HEK293 (cell line): ENCODE measurements at regions not wholly inside any gene's neighbourhood (a gene's known extent, or its start where the extent isn't known, plus 50 kb on each side); places are given as distances from the start of the nearest gene placed in this dataset.

Source experiments
- CTCF ChIA-PET: fragments of 350-600 bp; formaldehyde crosslinking; extraction: SDS; loops from one replicate; lab custom pipeline; 2021; ENCODE audit warnings: antibody characterized with exemption; lab: Yijun Ruan, JAX
- POLR2A ChIA-PET: fragments of 300-600 bp; formaldehyde crosslinking; extraction: SDS; loops from one replicate; lab custom pipeline; 2020; ENCODE audit warnings: antibody characterized with exemption, inconsistent platforms; lab: Yijun Ruan, JAX
- H3K27ac ChIP-seq: fragments of 200-500 bp; sonication (Bioruptor generic); 2 replicates; pipeline ENCODE4 v1.5.1; 2014; ENCODE audit warnings: low read depth, low read length, control low read depth, inconsistent platforms; ENCODE audit errors: extremely low read depth
- H3K36me3 ChIP-seq, 2 experiments: fragments of 200-500 bp in 1 of 2; sonication (Bioruptor generic) in 1 of 2; 1 replicate in 1 of 2; 2 replicates in 1 of 2; pipeline ENCODE4 v1.5.1; 2014 to 2017; ENCODE audit warnings: inconsistent platforms in 2 of 2, low read length in 2 of 2; ENCODE audit not compliant: control insufficient read depth in 2 of 2, insufficient read depth in 1 of 2
- H3K4me1 ChIP-seq: fragments of 200-500 bp; sonication (Bioruptor generic); 2 replicates; pipeline ENCODE4 v1.5.1; 2014; ENCODE audit warnings: mild to moderate bottlenecking, low read length, inconsistent platforms; ENCODE audit not compliant: control insufficient read depth, insufficient read depth
- H3K4me3 ChIP-seq: 2 replicates; pipeline ENCODE4 v1.5.1; 2011; ENCODE audit warnings: low read depth, mild to moderate bottlenecking, control low read depth, low read length, moderate library complexity
- H3K9me3 ChIP-seq: fragments of 200-500 bp; sonication (Bioruptor generic); 2 replicates; pipeline ENCODE4 v1.5.1; 2014; ENCODE audit warnings: low read depth, low read length, inconsistent platforms; ENCODE audit not compliant: control insufficient read depth, insufficient read depth
- KLF1 ChIP-seq: fragments of 450-650 bp; formaldehyde crosslinking; IDR thresholded peaks from 2 replicates; pipeline ENCODE4 v1.5.1; 2016; ENCODE audit warnings: missing biosample characterization, missing genetic modification characterization
- YY1 ChIP-seq: fragments of 450-650 bp; formaldehyde crosslinking; IDR thresholded peaks from 2 replicates; pipeline ENCODE4 v1.5.1; 2018; ENCODE audit warnings: missing biosample characterization, missing genetic modification characterization
- ZBTB8A ChIP-seq: fragments of 450-650 bp; formaldehyde crosslinking; IDR thresholded peaks from 2 replicates; pipeline ENCODE4 v1.5.1; 2016; ENCODE audit warnings: missing biosample characterization, missing genetic modification characterization
- ZNF214 ChIP-seq: fragments of 450-650 bp; formaldehyde crosslinking; IDR thresholded peaks from 2 replicates; pipeline ENCODE4 v1.5.1; 2017; ENCODE audit warnings: missing biosample characterization, mild to moderate bottlenecking, missing genetic modification characterization, borderline replicate concordance
- ZNF48 ChIP-seq: fragments of 450-650 bp; formaldehyde crosslinking; IDR thresholded peaks from 2 replicates; pipeline ENCODE4 v1.5.1; 2016; ENCODE audit warnings: missing biosample characterization, missing genetic modification characterization
- ZNF544 ChIP-seq: fragments of 450-650 bp; formaldehyde crosslinking; IDR thresholded peaks from 2 replicates; pipeline ENCODE4 v1.5.0; 2017; ENCODE audit warnings: missing biosample characterization, missing genetic modification characterization
- ZNF776 ChIP-seq: fragments of 450-650 bp; formaldehyde crosslinking; IDR thresholded peaks from 2 replicates; pipeline ENCODE4 v1.5.0; 2017; ENCODE audit warnings: missing biosample characterization, missing genetic modification characterization, borderline replicate concordance
- ZNF791 ChIP-seq: fragments of 450-650 bp; formaldehyde crosslinking; IDR thresholded peaks from 2 replicates; pipeline ENCODE4 v1.5.1; 2016; ENCODE audit warnings: missing biosample characterization, missing genetic modification characterization
- ZNF792 ChIP-seq: fragments of 450-650 bp; formaldehyde crosslinking; IDR thresholded peaks from 2 replicates; pipeline ENCODE4 v1.5.1; 2016; ENCODE audit warnings: missing biosample characterization, missing genetic modification characterization
- TF ChIP-seq, protein P1 (sequence below): fragments of 450-650 bp; formaldehyde crosslinking; IDR thresholded peaks from 2 replicates; pipeline ENCODE4 v1.5.1; 2016; ENCODE audit warnings: missing biosample characterization, missing genetic modification characterization
- TF ChIP-seq, protein P2 (sequence below): fragments of 450-650 bp; formaldehyde crosslinking; IDR thresholded peaks from 2 replicates; pipeline ENCODE4 v1.5.1; 2016; ENCODE audit warnings: missing biosample characterization, missing genetic modification characterization
- TF ChIP-seq, protein P3 (sequence below): fragments of 450-650 bp; formaldehyde crosslinking; IDR thresholded peaks from 2 replicates; pipeline ENCODE4 v1.5.1; 2016; ENCODE audit warnings: missing biosample characterization, missing genetic modification characterization
- TF ChIP-seq, protein P4 (sequence below): fragments of 450-650 bp; formaldehyde crosslinking; IDR thresholded peaks from 2 replicates; pipeline ENCODE4 v1.5.1; 2016; ENCODE audit warnings: missing biosample characterization, missing genetic modification characterization
- TF ChIP-seq, protein P5 (sequence below): fragments of 450-650 bp; formaldehyde crosslinking; IDR thresholded peaks from 2 replicates; pipeline ENCODE4 v1.5.1; 2016; ENCODE audit warnings: missing biosample characterization, missing genetic modification characterization

DNA sequence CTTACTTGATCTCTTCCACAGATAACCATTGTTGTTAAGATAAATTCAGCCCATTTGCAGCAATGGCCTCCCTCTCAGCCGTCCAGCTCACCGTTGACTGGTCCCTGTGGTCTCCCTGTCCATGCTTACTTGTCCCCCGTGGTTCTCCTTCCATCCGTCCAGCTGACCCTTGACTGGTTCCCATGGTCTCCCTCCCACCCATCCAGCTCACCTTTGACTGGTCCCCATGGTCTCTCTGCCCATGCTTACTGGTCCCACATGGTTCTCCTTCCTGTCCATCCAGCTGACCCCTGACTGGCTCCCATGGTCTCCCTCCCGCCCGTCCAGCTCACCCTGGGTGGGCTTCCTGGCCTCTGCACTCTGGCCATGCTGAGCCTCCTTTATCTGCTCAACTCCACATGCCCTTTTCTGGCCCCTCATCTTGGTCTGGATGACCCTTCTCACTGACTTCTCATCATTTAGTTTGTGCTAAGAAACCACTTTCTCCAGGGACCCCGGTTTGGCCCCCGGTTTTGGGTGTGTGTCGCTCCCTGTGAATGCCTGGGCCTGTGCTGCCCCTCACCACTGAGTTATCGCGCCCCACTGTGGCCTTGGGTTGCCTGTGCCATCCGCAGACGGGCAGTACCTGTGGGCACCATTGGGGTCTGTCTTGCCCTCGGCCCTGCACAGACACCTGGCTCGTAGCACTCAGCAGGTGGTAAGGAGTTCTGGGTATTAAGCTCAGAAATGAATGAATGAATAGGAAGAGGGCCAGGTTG is 146.4 kb downstream of the ERMARD start:
- no peak overlapping the region for H3K4me3 ChIP-seq
- ChIA-PET POLR2A (no interaction called here), CTCF (interaction anchor here (0.5 to 0.9 kb wide), 2 partner anchors 24 to 612 kb away, joined by 3 to 4 read pairs; no protein-coding TSS in a partner anchor)
- TF ChIP-seq, protein P1, sequence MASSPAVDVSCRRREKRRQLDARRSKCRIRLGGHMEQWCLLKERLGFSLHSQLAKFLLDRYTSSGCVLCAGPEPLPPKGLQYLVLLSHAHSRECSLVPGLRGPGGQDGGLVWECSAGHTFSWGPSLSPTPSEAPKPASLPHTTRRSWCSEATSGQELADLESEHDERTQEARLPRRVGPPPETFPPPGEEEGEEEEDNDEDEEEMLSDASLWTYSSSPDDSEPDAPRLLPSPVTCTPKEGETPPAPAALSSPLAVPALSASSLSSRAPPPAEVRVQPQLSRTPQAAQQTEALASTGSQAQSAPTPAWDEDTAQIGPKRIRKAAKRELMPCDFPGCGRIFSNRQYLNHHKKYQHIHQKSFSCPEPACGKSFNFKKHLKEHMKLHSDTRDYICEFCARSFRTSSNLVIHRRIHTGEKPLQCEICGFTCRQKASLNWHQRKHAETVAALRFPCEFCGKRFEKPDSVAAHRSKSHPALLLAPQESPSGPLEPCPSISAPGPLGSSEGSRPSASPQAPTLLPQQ (tag by site-specific recombination) = no peak
- TF ChIP-seq, protein P2, sequence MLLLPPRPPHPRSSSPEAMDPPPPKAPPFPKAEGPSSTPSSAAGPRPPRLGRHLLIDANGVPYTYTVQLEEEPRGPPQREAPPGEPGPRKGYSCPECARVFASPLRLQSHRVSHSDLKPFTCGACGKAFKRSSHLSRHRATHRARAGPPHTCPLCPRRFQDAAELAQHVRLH (tag by site-specific recombination) = no peak
- no peak for TF ChIP-seq YY1 (tag by site-specific recombination)
- TF ChIP-seq, protein P3, sequence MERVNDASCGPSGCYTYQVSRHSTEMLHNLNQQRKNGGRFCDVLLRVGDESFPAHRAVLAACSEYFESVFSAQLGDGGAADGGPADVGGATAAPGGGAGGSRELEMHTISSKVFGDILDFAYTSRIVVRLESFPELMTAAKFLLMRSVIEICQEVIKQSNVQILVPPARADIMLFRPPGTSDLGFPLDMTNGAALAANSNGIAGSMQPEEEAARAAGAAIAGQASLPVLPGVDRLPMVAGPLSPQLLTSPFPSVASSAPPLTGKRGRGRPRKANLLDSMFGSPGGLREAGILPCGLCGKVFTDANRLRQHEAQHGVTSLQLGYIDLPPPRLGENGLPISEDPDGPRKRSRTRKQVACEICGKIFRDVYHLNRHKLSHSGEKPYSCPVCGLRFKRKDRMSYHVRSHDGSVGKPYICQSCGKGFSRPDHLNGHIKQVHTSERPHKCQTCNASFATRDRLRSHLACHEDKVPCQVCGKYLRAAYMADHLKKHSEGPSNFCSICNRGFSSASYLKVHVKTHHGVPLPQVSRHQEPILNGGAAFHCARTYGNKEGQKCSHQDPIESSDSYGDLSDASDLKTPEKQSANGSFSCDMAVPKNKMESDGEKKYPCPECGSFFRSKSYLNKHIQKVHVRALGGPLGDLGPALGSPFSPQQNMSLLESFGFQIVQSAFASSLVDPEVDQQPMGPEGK (tag by site-specific recombination) = no peak
- H3K4me1 ChIP-seq = no peaks in the 10 kb centered on the region
- H3K9me3 ChIP-seq = no peaks in the 10 kb centered on the region
- H3K27ac ChIP-seq = no peak overlapping the region
- no peaks in the 10 kb centered on the region for H3K36me3 ChIP-seq

DNA sequence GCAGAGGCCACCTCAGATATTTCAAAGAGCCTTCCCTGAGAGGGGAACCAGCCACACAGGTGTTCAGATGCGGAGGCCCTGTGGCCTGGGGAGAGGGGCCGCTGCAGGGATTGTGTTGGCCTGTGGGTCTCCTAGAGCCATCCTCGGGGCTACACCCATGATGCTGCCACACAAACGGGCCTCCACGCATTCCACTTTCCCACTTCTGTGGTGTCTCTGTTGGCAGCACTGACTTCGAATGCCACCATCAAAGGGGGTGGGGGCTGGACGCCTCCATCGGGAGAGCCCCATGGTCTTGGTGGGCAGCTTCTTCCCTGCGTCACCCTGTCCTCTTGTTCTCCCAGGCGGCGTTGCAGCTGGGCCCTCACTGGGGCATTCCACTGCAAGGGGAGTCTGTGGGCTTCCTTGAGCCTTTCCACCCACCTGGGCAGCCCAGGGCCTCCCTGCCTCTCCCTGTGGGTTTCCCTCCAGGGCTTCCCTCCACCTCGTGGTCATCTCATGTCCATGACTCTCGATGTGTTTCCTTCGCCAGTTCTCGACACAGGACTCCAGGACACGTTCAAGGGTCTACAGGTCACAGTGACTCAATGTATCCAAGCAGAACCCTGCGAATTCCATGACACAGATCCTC is 145.5 kb downstream of the ERMARD start:
- no peak for TF ChIP-seq ZNF792 (tag by site-specific recombination)
- TF ChIP-seq ZNF48 (tag by site-specific recombination) = no peak
- no peak for TF ChIP-seq ZNF776 (tag by site-specific recombination)
- no peak for TF ChIP-seq ZNF214 (tag by site-specific recombination)
- no peak for TF ChIP-seq ZBTB8A (tag by site-specific recombination)
- TF ChIP-seq ZNF791 (tag by site-specific recombination) = no peak
- no peak for TF ChIP-seq KLF1
- TF ChIP-seq ZNF544 (tag by site-specific recombination) = no peak
- TF ChIP-seq, protein P4, sequence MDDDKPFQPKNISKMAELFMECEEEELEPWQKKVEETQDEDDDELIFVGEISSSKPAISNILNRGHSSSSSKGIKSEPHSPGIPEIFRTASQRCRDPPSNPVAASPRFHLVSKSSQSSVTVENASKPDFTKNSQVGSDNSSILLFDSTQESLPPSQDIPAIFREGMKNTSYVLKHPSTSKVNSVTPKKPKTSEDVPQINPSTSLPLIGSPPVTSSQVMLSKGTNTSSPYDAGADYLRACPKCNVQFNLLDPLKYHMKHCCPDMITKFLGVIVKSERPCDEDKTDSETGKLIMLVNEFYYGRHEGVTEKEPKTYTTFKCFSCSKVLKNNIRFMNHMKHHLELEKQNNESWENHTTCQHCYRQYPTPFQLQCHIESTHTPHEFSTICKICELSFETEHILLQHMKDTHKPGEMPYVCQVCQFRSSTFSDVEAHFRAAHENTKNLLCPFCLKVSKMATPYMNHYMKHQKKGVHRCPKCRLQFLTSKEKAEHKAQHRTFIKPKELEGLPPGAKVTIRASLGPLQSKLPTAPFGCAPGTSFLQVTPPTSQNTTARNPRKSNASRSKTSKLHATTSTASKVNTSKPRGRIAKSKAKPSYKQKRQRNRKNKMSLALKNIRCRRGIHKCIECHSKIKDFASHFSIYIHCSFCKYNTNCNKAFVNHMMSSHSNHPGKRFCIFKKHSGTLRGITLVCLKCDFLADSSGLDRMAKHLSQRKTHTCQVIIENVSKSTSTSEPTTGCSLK (tag by site-specific recombination) = no peak
- TF ChIP-seq, protein P5, sequence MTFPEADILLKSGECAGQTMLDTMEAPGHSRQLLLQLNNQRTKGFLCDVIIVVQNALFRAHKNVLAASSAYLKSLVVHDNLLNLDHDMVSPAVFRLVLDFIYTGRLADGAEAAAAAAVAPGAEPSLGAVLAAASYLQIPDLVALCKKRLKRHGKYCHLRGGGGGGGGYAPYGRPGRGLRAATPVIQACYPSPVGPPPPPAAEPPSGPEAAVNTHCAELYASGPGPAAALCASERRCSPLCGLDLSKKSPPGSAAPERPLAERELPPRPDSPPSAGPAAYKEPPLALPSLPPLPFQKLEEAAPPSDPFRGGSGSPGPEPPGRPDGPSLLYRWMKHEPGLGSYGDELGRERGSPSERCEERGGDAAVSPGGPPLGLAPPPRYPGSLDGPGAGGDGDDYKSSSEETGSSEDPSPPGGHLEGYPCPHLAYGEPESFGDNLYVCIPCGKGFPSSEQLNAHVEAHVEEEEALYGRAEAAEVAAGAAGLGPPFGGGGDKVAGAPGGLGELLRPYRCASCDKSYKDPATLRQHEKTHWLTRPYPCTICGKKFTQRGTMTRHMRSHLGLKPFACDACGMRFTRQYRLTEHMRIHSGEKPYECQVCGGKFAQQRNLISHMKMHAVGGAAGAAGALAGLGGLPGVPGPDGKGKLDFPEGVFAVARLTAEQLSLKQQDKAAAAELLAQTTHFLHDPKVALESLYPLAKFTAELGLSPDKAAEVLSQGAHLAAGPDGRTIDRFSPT (tag by site-specific recombination) = no peak
- TF ChIP-seq, all 188 proteins: peak for 0
- H3K36me3 ChIP-seq = no peaks in the 10 kb centered on the region
- no peak overlapping the region for H3K4me3 ChIP-seq
- ChIA-PET CTCF (interaction anchor here (0.5 kb wide), 1 partner anchor 613 kb away, joined by 3 read pairs; no protein-coding TSS in a partner anchor), POLR2A (no interaction called here)
- H3K27ac ChIP-seq = no peak overlapping the region
- H3K4me1 ChIP-seq = no peaks in the 10 kb centered on the region
- no peaks in the 10 kb centered on the region for H3K9me3 ChIP-seq
